LNCAP (cell line): ENCODE measurements at regions not wholly inside any gene's neighbourhood (a gene's known extent, or its start where the extent isn't known, plus 50 kb on each side); places are given as distances from the start of the nearest gene placed in this dataset.

Experiments used
- CTCF ChIP-seq: fragments of 450-650 bp; IDR thresholded peaks from 2 replicates; pipeline ENCODE4 v1.5.1; 2017; ENCODE audit warnings: mild to moderate bottlenecking

GRCh38 chr1:213376862-213377372 lies 325.9 kb downstream of the RPS6KC1 start:
- TF ChIP-seq CTCF = no peak

GRCh38 chr1:213380865-213381264 lies 329.8 kb downstream of the RPS6KC1 start:
- no peak for TF ChIP-seq CTCF

- no peak for TF ChIP-seq CTCF
Observed at GRCh38 chr1:213381572-213382084, 330.6 kb downstream of the RPS6KC1 start.

- no peak for TF ChIP-seq CTCF
Observed at GRCh38 chr1:213383465-213383864, 332.4 kb downstream of the RPS6KC1 start.

- TF ChIP-seq CTCF = no peak
Observed at GRCh38 chr1:213385201-213385600, 334.2 kb downstream of the RPS6KC1 start.

- no peak for TF ChIP-seq CTCF
Observed at GRCh38 chr1:213385806-213386324, 334.8 kb downstream of the RPS6KC1 start.

- TF ChIP-seq CTCF = no peak
Observed at GRCh38 chr1:213387380-213388015, 336.5 kb downstream of the RPS6KC1 start.
